PC-3 (cell line): ENCODE measurements at regions not wholly inside any gene's neighbourhood (a gene's known extent, or its start where the extent isn't known, plus 50 kb on each side); places are given as distances from the start of the nearest gene placed in this dataset.
A peak's percentile ranks its signal among the peaks of the same experiment; 100 is the strongest.

Experiments
- ATAC-seq: fragments of 200-7000 bp; cut with Tn5 transposase; 2 replicates; pipeline ENCODE4 v1.9.1; 2020; ENCODE audit warnings: mild to moderate bottlenecking, moderate library complexity
- BruUV-seq: library from RNA; stranded (reverse); fragments of 400-500 nt; replicated peaks from 2 replicates; lab custom pipeline; 2021; lab: Mats Ljungman, UMichigan
- CTCF ChIA-PET: fragments of 300-600 bp; sonication (Branson Sonifier 250); formaldehyde crosslinking; loops from one replicate; lab custom pipeline; 2022; ENCODE audit warnings: antibody characterized with exemption; lab: Charles Lee
- POLR2A ChIA-PET: fragments of 300-600 bp; sonication (Branson Sonifier 250); formaldehyde crosslinking; loops from one replicate; lab custom pipeline; 2022; ENCODE audit warnings: antibody characterized with exemption; ENCODE audit not compliant: unreplicated experiment; lab: Charles Lee
- DNase-seq: peaks from one replicate; pipeline ENCODE4 v3.0.0-alpha.2; 2015
- H2AFZ ChIP-seq: fragments of 300-600 bp; sonication (generic); 2 replicates; pipeline ENCODE4 v1.6.0; 2016; ENCODE audit warnings: antibody characterized with exemption, low read length
- H3F3A ChIP-seq: fragments of 300-600 bp; sonication (generic); one replicate; pipeline ENCODE4 v1.6.0; 2017; ENCODE audit warnings: antibody characterized with exemption, low read length, control low read depth, mild to moderate bottlenecking; ENCODE audit not compliant: unreplicated experiment
- H3K27ac ChIP-seq: fragments of 300-600 bp; sonication (generic); 2 replicates; pipeline ENCODE4 v1.5.1; 2016; ENCODE audit warnings: mild to moderate bottlenecking, low read length
- H3K27me3 ChIP-seq: fragments of 300-600 bp; sonication (generic); 2 replicates; pipeline ENCODE4 v1.6.1; 2016; ENCODE audit warnings: low read length, mixed read lengths
- H3K36me3 ChIP-seq: fragments of 300-600 bp; sonication (generic); 2 replicates; pipeline ENCODE4 v1.6.1; 2016; ENCODE audit warnings: low read depth, mixed run types, low read length, mixed read lengths
- H3K4me1 ChIP-seq: fragments of 300-600 bp; sonication (generic); 2 replicates; pipeline ENCODE4 v1.5.1; 2016; ENCODE audit warnings: low read length; ENCODE audit not compliant: insufficient read depth
- H3K4me2 ChIP-seq: fragments of 300-600 bp; sonication (generic); 2 replicates; pipeline ENCODE4 v1.6.0; 2016; ENCODE audit warnings: low read length
- H3K4me3 ChIP-seq: fragments of 300-600 bp; sonication (generic); 2 replicates; pipeline ENCODE4 v1.5.1; 2016; ENCODE audit warnings: mild to moderate bottlenecking, low read length, mixed read lengths
- H3K79me2 ChIP-seq: fragments of 300-600 bp; sonication (generic); 2 replicates; pipeline ENCODE4 v1.6.1; 2017; ENCODE audit warnings: low read length, mixed read lengths
- H3K9ac ChIP-seq: fragments of 300-600 bp; sonication (generic); 2 replicates; pipeline ENCODE4 v1.6.0; 2016; ENCODE audit warnings: mild to moderate bottlenecking, low read length
- H3K9me2 ChIP-seq: fragments of 300-600 bp; sonication (generic); replicated peaks from 2 replicates; pipeline ENCODE4 v1.6.1; 2016; ENCODE audit warnings: mixed run types, low read length, mixed read lengths
- H3K9me3 ChIP-seq: fragments of 300-600 bp; sonication (generic); 2 replicates; pipeline ENCODE4 v1.6.1; 2016; ENCODE audit warnings: low read length, mixed read lengths
- H4K20me1 ChIP-seq: fragments of 300-600 bp; sonication (generic); 2 replicates; pipeline ENCODE4 v1.6.1; 2016; ENCODE audit warnings: low read length, mixed read lengths
- EZH2 ChIP-seq: fragments of 300-600 bp; sonication (generic); IDR thresholded peaks from one replicate; pipeline ENCODE4 v1.6.1; 2017; ENCODE audit warnings: antibody characterized with exemption, mild to moderate bottlenecking, low read length; ENCODE audit not compliant: unreplicated experiment
- EZH2phosphoT487 ChIP-seq: fragments of 300-600 bp; sonication (generic); IDR thresholded peaks from 2 replicates; pipeline ENCODE4 v1.6.1; 2018; ENCODE audit warnings: mild to moderate bottlenecking, antibody characterized with exemption, low read length, borderline replicate concordance
- intact Hi-C: fragments of 100-400 bp; cut with micrococcal nuclease; formaldehyde crosslinking; loops from 2 replicates; pipeline ENCODE4 v1.9.0; 2023
- TF ChIP-seq, protein P1 (sequence below): fragments of 300-600 bp; sonication (generic); conservative IDR thresholded peaks from 2 replicates; pipeline ENCODE4 v1.5.1; 2017; ENCODE audit warnings: antibody characterized with exemption, low read depth, mild to moderate bottlenecking, low read length

GRCh38 chr1:72397786-72398185 lies 115.4 kb upstream of the NEGR1 start:
- intact Hi-C loops: no loop called here
- H3K79me2 ChIP-seq: no peaks in the 10 kb centered on the region
- H3K9me3 ChIP-seq: no peaks in the 10 kb centered on the region
- peak overlapping the region; percentile 23; the same call in 1 of the 2 replicates for H3K4me2 ChIP-seq
- ChIA-PET POLR2A (no interaction called here), CTCF (no interaction called here)
- DNase-seq (peak; percentile 73), ATAC-seq (peak; percentile 97)
- H3K4me3 ChIP-seq: no peak overlapping the region
- no peaks in the 10 kb centered on the region for H3K9me2 ChIP-seq
- no peak for TF ChIP-seq EZH2
- no peak for TF ChIP-seq EZH2phosphoT487
- TF ChIP-seq, protein P1, sequence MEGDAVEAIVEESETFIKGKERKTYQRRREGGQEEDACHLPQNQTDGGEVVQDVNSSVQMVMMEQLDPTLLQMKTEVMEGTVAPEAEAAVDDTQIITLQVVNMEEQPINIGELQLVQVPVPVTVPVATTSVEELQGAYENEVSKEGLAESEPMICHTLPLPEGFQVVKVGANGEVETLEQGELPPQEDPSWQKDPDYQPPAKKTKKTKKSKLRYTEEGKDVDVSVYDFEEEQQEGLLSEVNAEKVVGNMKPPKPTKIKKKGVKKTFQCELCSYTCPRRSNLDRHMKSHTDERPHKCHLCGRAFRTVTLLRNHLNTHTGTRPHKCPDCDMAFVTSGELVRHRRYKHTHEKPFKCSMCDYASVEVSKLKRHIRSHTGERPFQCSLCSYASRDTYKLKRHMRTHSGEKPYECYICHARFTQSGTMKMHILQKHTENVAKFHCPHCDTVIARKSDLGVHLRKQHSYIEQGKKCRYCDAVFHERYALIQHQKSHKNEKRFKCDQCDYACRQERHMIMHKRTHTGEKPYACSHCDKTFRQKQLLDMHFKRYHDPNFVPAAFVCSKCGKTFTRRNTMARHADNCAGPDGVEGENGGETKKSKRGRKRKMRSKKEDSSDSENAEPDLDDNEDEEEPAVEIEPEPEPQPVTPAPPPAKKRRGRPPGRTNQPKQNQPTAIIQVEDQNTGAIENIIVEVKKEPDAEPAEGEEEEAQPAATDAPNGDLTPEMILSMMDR: no peak
- BruUV-seq: no TSS peak
- no peaks in the 10 kb centered on the region for H4K20me1 ChIP-seq
- peaks cover 8% of the 10 kb centered on the region for H3K4me1 ChIP-seq
- no peaks in the 10 kb centered on the region for H3K27me3 ChIP-seq
- H2AFZ ChIP-seq: no peak overlapping the region
- H3K9ac ChIP-seq: no peak overlapping the region
- no peaks in the 10 kb centered on the region for H3K36me3 ChIP-seq
- no peak overlapping the region for H3K27ac ChIP-seq
- H3F3A ChIP-seq: no peaks in the 10 kb centered on the region

GRCh38 chr1:72394457-72394856 lies 112.1 kb upstream of the NEGR1 start:
- Histone ChIP-seq H3K4me1 (peaks cover 8% of the 10 kb centered on the region), H3K36me3 (no peaks in the 10 kb centered on the region), H2AFZ (no peak overlapping the region), H3K79me2 (no peaks in the 10 kb centered on the region), H3K9me3 (no peaks in the 10 kb centered on the region), H3K9me2 (no peaks in the 10 kb centered on the region), H3K4me3 (no peak overlapping the region), H3K27me3 (no peaks in the 10 kb centered on the region), H3F3A (no peaks in the 10 kb centered on the region), H3K4me2 (no peak overlapping the region), H3K9ac (no peak overlapping the region), H3K27ac (no peak overlapping the region), H4K20me1 (no peaks in the 10 kb centered on the region)
- ChIA-PET POLR2A (interaction anchor here (0.6 kb wide), 1 partner anchor 18 kb away, joined by 3 read pairs; no protein-coding TSS in a partner anchor), CTCF (no interaction called here)
- DNase-seq (no peak), ATAC-seq (no peak)
- TF ChIP-seq EZH2phosphoT487 (no peak), EZH2 (no peak)
- TF ChIP-seq, protein P1: no peak
- intact Hi-C loops: no loop called here
- BruUV-seq: no TSS peak

- Histone ChIP-seq H3K79me2 (no peaks in the 10 kb centered on the region), H2AFZ (no peak overlapping the region), H3F3A (no peaks in the 10 kb centered on the region), H3K4me2 (no peak overlapping the region), H4K20me1 (no peaks in the 10 kb centered on the region), H3K27me3 (no peaks in the 10 kb centered on the region), H3K36me3 (no peaks in the 10 kb centered on the region), H3K9me3 (no peaks in the 10 kb centered on the region), H3K9me2 (no peaks in the 10 kb centered on the region), H3K27ac (no peak overlapping the region), H3K9ac (no peak overlapping the region), H3K4me3 (no peak overlapping the region), H3K4me1 (no peaks in the 10 kb centered on the region)
- ATAC-seq (no peak), DNase-seq (no peak)
- BruUV-seq: no TSS peak
- TF ChIP-seq EZH2: no peak
- TF ChIP-seq, protein P1: no peak
- no peak for TF ChIP-seq EZH2phosphoT487
- ChIA-PET POLR2A (no interaction called here), CTCF (interaction anchor here (0.6 kb wide), 1 partner anchor 367 kb away, joined by 3 read pairs; no protein-coding TSS in a partner anchor)
- intact Hi-C loops: no loop called here
These were observed 96.7 kb upstream of the NEGR1 start for GRCh38 chr1:72379072-72379471.
